ENCODE measurements at regions not wholly inside any gene's neighbourhood (a gene's known extent, or its start where the extent isn't known, plus 50 kb on each side); places are given as distances from the start of the nearest gene placed in this dataset.

DNA sequence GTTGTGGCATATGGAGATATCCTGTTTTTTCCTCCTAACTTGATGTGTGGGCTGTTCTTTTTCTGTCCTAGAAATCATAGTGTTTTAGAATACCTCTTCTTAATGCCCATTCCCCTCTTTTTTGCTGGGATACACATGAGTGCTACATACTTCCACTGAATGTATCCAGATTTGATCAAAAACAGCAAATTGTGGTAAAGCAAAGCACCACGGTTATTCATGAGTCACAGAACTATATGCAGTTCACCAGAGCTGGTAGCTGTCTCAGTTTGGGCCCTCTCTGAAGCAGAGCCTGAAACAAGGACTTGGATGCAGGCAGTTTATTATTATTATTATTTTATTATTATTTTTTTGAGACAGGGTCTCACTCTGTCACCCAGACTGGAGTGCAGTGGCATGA is 69.9 kb upstream of the CTLA4 start:
- no peak for DNase-seq
- Histone ChIP-seq H3K27me3 (ENCODE audit: control insufficient read depth in 1 of 2, insufficient read depth in 1 of 2, low read length in 2 of 2) (no peaks in the 10 kb centered on the region), H2BK15ac (ENCODE audit: low read depth, poor library complexity, severe bottlenecking) (no peak overlapping the region), H3K79me1 (replicated peaks; ENCODE audit: low read length, poor library complexity, severe bottlenecking) (no peaks in the 10 kb centered on the region), H3K27ac (ENCODE audit: low read length, poor library complexity, severe bottlenecking) (no peak overlapping the region), H3K18ac (ENCODE audit: low read depth in 1 of 2, low read length in 2 of 2) (no peak overlapping the region), H2AFZ (ENCODE audit: low read depth, low read length) (no peak overlapping the region), H3K4me3 (ENCODE audit: insufficient read depth in 1 of 2, low read depth in 1 of 2, low read length in 2 of 2) (no peak overlapping the region), H3K4me1 (ENCODE audit: control insufficient read depth, insufficient read depth, low read depth, low read length) (peaks cover 5% of the 10 kb centered on the region), H3K23ac (ENCODE audit: low read length in 2 of 2) (no peak overlapping the region), H3K4ac (ENCODE audit: low read depth in 1 of 2, low read length in 2 of 2) (no peak overlapping the region), H3K14ac (ENCODE audit: low read length in 2 of 2) (no peak overlapping the region), H2BK5ac (ENCODE audit: low read depth, low read length, poor library complexity, severe bottlenecking) (no peak overlapping the region), H3K9ac (ENCODE audit: low read length) (no peak overlapping the region), H3K36me3 (ENCODE audit: control insufficient read depth in 1 of 2, insufficient read depth in 2 of 2, low read depth in 1 of 2, low read length in 2 of 2) (no peaks in the 10 kb centered on the region), H3K9me3 (ENCODE audit: control insufficient read depth, low read length) (no peaks in the 10 kb centered on the region), H4K8ac (ENCODE audit: low read length) (no peak overlapping the region), H2BK12ac (ENCODE audit: low read length in 2 of 2) (no peak overlapping the region), H3K4me2 (ENCODE audit: low read length, poor library complexity, severe bottlenecking) (no peak overlapping the region), H2BK120ac (ENCODE audit: low read depth, low read length) (no peak overlapping the region), H4K91ac (ENCODE audit: low read length) (no peak overlapping the region), H2AK5ac (ENCODE audit: low read length, severe bottlenecking) (no peak overlapping the region)
- 100% methylated on average over 1 of the region's 1 CpG for WGBS

- Histone ChIP-seq H3K4ac (ENCODE audit: low read depth in 1 of 2, low read length in 2 of 2) (no peak overlapping the region), H2AFZ (ENCODE audit: low read depth, low read length) (no peak overlapping the region), H3K4me1 (ENCODE audit: control insufficient read depth, insufficient read depth, low read depth, low read length) (peaks cover 10% of the 10 kb centered on the region), H2BK12ac (ENCODE audit: low read length in 2 of 2) (no peak overlapping the region), H3K23ac (ENCODE audit: low read length in 2 of 2) (no peak overlapping the region), H3K4me3 (ENCODE audit: insufficient read depth in 1 of 2, low read depth in 1 of 2, low read length in 2 of 2) (no peak overlapping the region), H2BK15ac (ENCODE audit: low read depth, poor library complexity, severe bottlenecking) (no peak overlapping the region), H3K27ac (ENCODE audit: low read length, poor library complexity, severe bottlenecking) (no peak overlapping the region), H3K9ac (ENCODE audit: low read length) (no peak overlapping the region), H3K9me3 (ENCODE audit: control insufficient read depth, low read length) (no peaks in the 10 kb centered on the region), H3K4me2 (ENCODE audit: low read length, poor library complexity, severe bottlenecking) (no peak overlapping the region), H3K79me1 (replicated peaks; ENCODE audit: low read length, poor library complexity, severe bottlenecking) (no peaks in the 10 kb centered on the region), H4K91ac (ENCODE audit: low read length) (no peak overlapping the region), H4K8ac (ENCODE audit: low read length) (no peak overlapping the region), H3K36me3 (ENCODE audit: control insufficient read depth in 1 of 2, insufficient read depth in 2 of 2, low read depth in 1 of 2, low read length in 2 of 2) (no peaks in the 10 kb centered on the region), H2BK120ac (ENCODE audit: low read depth, low read length) (no peak overlapping the region), H3K27me3 (ENCODE audit: control insufficient read depth in 1 of 2, insufficient read depth in 1 of 2, low read length in 2 of 2) (no peaks in the 10 kb centered on the region), H3K14ac (ENCODE audit: low read length in 2 of 2) (no peak overlapping the region), H2AK5ac (ENCODE audit: low read length, severe bottlenecking) (no peak overlapping the region), H2BK5ac (ENCODE audit: low read depth, low read length, poor library complexity, severe bottlenecking) (no peak overlapping the region), H3K18ac (ENCODE audit: low read depth in 1 of 2, low read length in 2 of 2) (no peak overlapping the region)
- 82% methylated on average over 9 of the region's 9 CpGs for WGBS
- no peak for DNase-seq
Measured at GRCh38 chr2:203798296-203799087, 69.1 kb upstream of the CTLA4 start.

DNA sequence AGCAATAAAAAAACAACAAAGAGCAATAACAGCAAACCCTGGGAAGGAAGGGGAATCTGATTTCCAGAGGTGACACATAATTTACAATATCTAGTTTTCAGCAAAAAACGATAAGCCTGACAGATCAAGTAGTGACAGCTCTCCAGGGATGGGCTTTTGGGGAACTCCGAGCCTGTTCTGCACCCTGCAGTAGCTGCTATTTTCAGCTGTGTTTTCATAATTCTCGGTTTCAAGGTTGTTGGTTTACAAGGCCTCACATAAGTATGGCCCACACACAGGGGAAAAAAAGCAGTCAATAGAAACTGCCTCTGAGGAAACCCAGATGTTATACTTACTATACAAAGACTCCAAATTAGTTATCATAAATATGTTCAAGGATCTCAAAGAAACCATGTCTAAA is 67.7 kb upstream of the CTLA4 start:
- no peak overlapping the region for H2BK5ac ChIP-seq (ENCODE audit: low read depth, low read length, poor library complexity, severe bottlenecking)
- H3K36me3 ChIP-seq (ENCODE audit: control insufficient read depth in 1 of 2, insufficient read depth in 2 of 2, low read depth in 1 of 2, low read length in 2 of 2) = no peaks in the 10 kb centered on the region
- H3K18ac ChIP-seq (ENCODE audit: low read depth in 1 of 2, low read length in 2 of 2) = no peak overlapping the region
- H3K27ac ChIP-seq (ENCODE audit: low read length, poor library complexity, severe bottlenecking) = no peak overlapping the region
- no peak overlapping the region for H4K91ac ChIP-seq (ENCODE audit: low read length)
- H3K27me3 ChIP-seq (ENCODE audit: control insufficient read depth in 1 of 2, insufficient read depth in 1 of 2, low read length in 2 of 2) = no peaks in the 10 kb centered on the region
- no peak overlapping the region for H2AK5ac ChIP-seq (ENCODE audit: low read length, severe bottlenecking)
- no peak overlapping the region for H2BK12ac ChIP-seq (ENCODE audit: low read length in 2 of 2)
- H3K14ac ChIP-seq (ENCODE audit: low read length in 2 of 2) = no peak overlapping the region
- no peak overlapping the region for H3K9ac ChIP-seq (ENCODE audit: low read length)
- H3K9me3 ChIP-seq (ENCODE audit: control insufficient read depth, low read length) = no peaks in the 10 kb centered on the region
- H2BK15ac ChIP-seq (ENCODE audit: low read depth, poor library complexity, severe bottlenecking) = no peak overlapping the region
- WGBS = 84% methylated on average over 2 of the region's 3 CpGs
- H3K79me1 ChIP-seq (replicated peaks; ENCODE audit: low read length, poor library complexity, severe bottlenecking) = no peaks in the 10 kb centered on the region
- H3K4me1 ChIP-seq (ENCODE audit: control insufficient read depth, insufficient read depth, low read depth, low read length) = peaks cover 12% of the 10 kb centered on the region
- H2BK120ac ChIP-seq (ENCODE audit: low read depth, low read length) = no peak overlapping the region
- H2AFZ ChIP-seq (ENCODE audit: low read depth, low read length) = no peak overlapping the region
- H3K4me2 ChIP-seq (ENCODE audit: low read length, poor library complexity, severe bottlenecking) = no peak overlapping the region
- no peak overlapping the region for H4K8ac ChIP-seq (ENCODE audit: low read length)
- H3K4me3 ChIP-seq (ENCODE audit: insufficient read depth in 1 of 2, low read depth in 1 of 2, low read length in 2 of 2) = no peak overlapping the region
- no peak for DNase-seq
- H3K23ac ChIP-seq (ENCODE audit: low read length in 2 of 2) = no peak overlapping the region
- no peak overlapping the region for H3K4ac ChIP-seq (ENCODE audit: low read depth in 1 of 2, low read length in 2 of 2)

GRCh38 chr2:203800783-203801182 is 66.8 kb upstream of the CTLA4 start:
- Histone ChIP-seq H3K9me3 (ENCODE audit: control insufficient read depth, low read length) (peaks cover 3% of the 10 kb centered on the region), H3K4me1 (ENCODE audit: control insufficient read depth, insufficient read depth, low read depth, low read length) (peaks cover 12% of the 10 kb centered on the region), H3K18ac (ENCODE audit: low read depth in 1 of 2, low read length in 2 of 2) (no peak overlapping the region), H4K8ac (ENCODE audit: low read length) (no peak overlapping the region), H3K23ac (ENCODE audit: low read length in 2 of 2) (no peak overlapping the region), H3K36me3 (ENCODE audit: control insufficient read depth in 1 of 2, insufficient read depth in 2 of 2, low read depth in 1 of 2, low read length in 2 of 2) (no peaks in the 10 kb centered on the region), H3K4me3 (ENCODE audit: insufficient read depth in 1 of 2, low read depth in 1 of 2, low read length in 2 of 2) (no peak overlapping the region), H3K4ac (ENCODE audit: low read depth in 1 of 2, low read length in 2 of 2) (no peak overlapping the region), H2AFZ (ENCODE audit: low read depth, low read length) (no peak overlapping the region), H2BK120ac (ENCODE audit: low read depth, low read length) (no peak overlapping the region), H2AK5ac (ENCODE audit: low read length, severe bottlenecking) (no peak overlapping the region), H2BK5ac (ENCODE audit: low read depth, low read length, poor library complexity, severe bottlenecking) (no peak overlapping the region), H2BK15ac (ENCODE audit: low read depth, poor library complexity, severe bottlenecking) (no peak overlapping the region), H3K9ac (ENCODE audit: low read length) (no peak overlapping the region), H3K4me2 (ENCODE audit: low read length, poor library complexity, severe bottlenecking) (no peak overlapping the region), H3K27me3 (ENCODE audit: control insufficient read depth in 1 of 2, insufficient read depth in 1 of 2, low read length in 2 of 2) (no peaks in the 10 kb centered on the region), H3K14ac (ENCODE audit: low read length in 2 of 2) (no peak overlapping the region), H2BK12ac (ENCODE audit: low read length in 2 of 2) (no peak overlapping the region), H3K27ac (ENCODE audit: low read length, poor library complexity, severe bottlenecking) (no peak overlapping the region), H4K91ac (ENCODE audit: low read length) (no peak overlapping the region), H3K79me1 (replicated peaks; ENCODE audit: low read length, poor library complexity, severe bottlenecking) (no peaks in the 10 kb centered on the region)
- no peak for DNase-seq
- no CpG with 5 or more reads among the region's 4 CpGs for WGBS

Measured in mesenchymal stem cell (in vitro differentiated cells and primary cell).